Uterus (tissue), 3 donors: ENCODE measurements at regions not wholly inside any gene's neighbourhood (a gene's known extent, or its start where the extent isn't known, plus 50 kb on each side); places are given as distances from the start of the nearest gene placed in this dataset.
"Not testable (repeated sequence)": the region's sequence is repeated elsewhere in the genome, so short reads cannot be mapped to it uniquely, and the experiment has no call there.

Experiments used
- DNase-seq, 2 donors: peaks; one replicate each; pipeline ENCODE4 v3.0.0-alpha.2; 2019 to 2020
- H3K27ac ChIP-seq, 2 donors: fragments of 200-600 bp; sonication (generic); 1 replicate in 1 of 2; 2 replicates in 1 of 2; pipeline ENCODE4 v1.5.1; 2016 to 2018
- H3K27me3 ChIP-seq, 2 donors: fragments of 200-600 bp; sonication (generic); one replicate each; pipeline ENCODE4 v1.5.1; 2018 to 2019; ENCODE audit warnings: control low read depth in 1 of 2
- H3K36me3 ChIP-seq, 2 donors: fragments of 200-600 bp; sonication (generic); one replicate each; pipeline ENCODE4 v1.5.1; 2019; ENCODE audit warnings: control low read depth in 1 of 2
- H3K4me1 ChIP-seq, 2 donors: fragments of 200-600 bp; sonication (generic); one replicate each; pipeline ENCODE4 v1.5.1; 2018 to 2019; ENCODE audit warnings: control low read depth in 1 of 2
- H3K4me3 ChIP-seq, 2 donors: fragments of 200-600 bp; sonication (generic); 1 replicate in 1 of 2; 2 replicates in 1 of 2; pipeline ENCODE4 v1.5.1; 2018 to 2019; ENCODE audit warnings: mild to moderate bottlenecking in 1 of 2
- H3K9me3 ChIP-seq, 2 donors: fragments of 200-600 bp; sonication (generic); one replicate each; pipeline ENCODE4 v1.5.1; 2019; ENCODE audit warnings: control low read depth in 1 of 2
- CTCF ChIP-seq, 4 experiments: fragments of 200-600 bp in 2 of 4; fragments of 450-650 bp in 2 of 4; sonication (generic) in 2 of 4; IDR thresholded peaks; one replicate each; pipeline ENCODE4 v1.5.1; 2016 to 2019; ENCODE audit warnings: antibody characterized with exemption in 4 of 4, mild to moderate bottlenecking in 2 of 4, moderate library complexity in 1 of 4
- POLR2A ChIP-seq, 2 donors: fragments of 450-650 bp; IDR thresholded peaks; one replicate each; pipeline ENCODE4 v1.6.1; 2016; ENCODE audit warnings: antibody characterized with exemption in 2 of 2, mild to moderate bottlenecking in 1 of 2, moderate library complexity in 1 of 2
- intact Hi-C: fragments of 100-400 bp; cut with DNase I; formaldehyde crosslinking; loops from one replicate; pipeline ENCODE4 v1.15.1; 2023; ENCODE audit warnings: low total_unique reads
- donor health status: DM: yes; HTN: yes; CAD: no.

- Histone ChIP-seq H3K4me3 (no peak overlapping the region), H3K36me3 (no peaks in the 10 kb centered on the region), H3K9me3 (no peaks in the 10 kb centered on the region), H3K27ac (no peak overlapping the region), H3K4me1 (no peaks in the 10 kb centered on the region), H3K27me3 (no peaks in the 10 kb centered on the region)
- intact Hi-C loops = no loop called here
- no peak for DNase-seq
- TF ChIP-seq POLR2A (IDR thresholded peaks at IDR 0.05) (no peak), CTCF (IDR thresholded peaks at IDR 0.05) (no peak)
Measured at GRCh38 chr17:55983096-55983495, 170.2 kb upstream of the ANKFN1 start.

GRCh38 chr17:55986817-55987216 lies 166.5 kb upstream of the ANKFN1 start:
- H3K27me3 ChIP-seq = no peaks in the 10 kb centered on the region
- H3K27ac ChIP-seq = no peak overlapping the region
- no peaks in the 10 kb centered on the region for H3K9me3 ChIP-seq
- intact Hi-C loops = no loop called here
- H3K4me1 ChIP-seq = no peaks in the 10 kb centered on the region
- H3K36me3 ChIP-seq = no peaks in the 10 kb centered on the region
- no peak for TF ChIP-seq POLR2A (IDR thresholded peaks at IDR 0.05)
- no peak overlapping the region for H3K4me3 ChIP-seq
- DNase-seq = no peak

GRCh38 chr17:55988861-55989260 lies 164.4 kb upstream of the ANKFN1 start:
- TF ChIP-seq CTCF (IDR thresholded peaks at IDR 0.05) = no peak
- TF ChIP-seq POLR2A (IDR thresholded peaks at IDR 0.05) = no peak
- intact Hi-C loops = no loop called here
- Histone ChIP-seq H3K4me1 (no peaks in the 10 kb centered on the region), H3K4me3 (no peak overlapping the region), H3K9me3 (no peaks in the 10 kb centered on the region), H3K36me3 (no peaks in the 10 kb centered on the region), H3K27ac (no peak overlapping the region), H3K27me3 (no peaks in the 10 kb centered on the region)
- DNase-seq = no peak

GRCh38 chr17:55990332-55991006 lies 162.8 kb upstream of the ANKFN1 start:
- Histone ChIP-seq H3K36me3 (no peaks in the 10 kb centered on the region), H3K4me1 (no peaks in the 10 kb centered on the region), H3K27me3 (no peaks in the 10 kb centered on the region), H3K4me3 (no peak overlapping the region), H3K27ac (no peak overlapping the region), H3K9me3 (no peaks in the 10 kb centered on the region)
- intact Hi-C loops = no loop called here
- TF ChIP-seq CTCF (IDR thresholded peaks at IDR 0.05) = no peak
- TF ChIP-seq POLR2A (IDR thresholded peaks at IDR 0.05) = no peak
- no peak for DNase-seq

- intact Hi-C loops = no loop called here
- no peaks in the 10 kb centered on the region for H3K4me1 ChIP-seq
- no peaks in the 10 kb centered on the region for H3K36me3 ChIP-seq
- H3K9me3 ChIP-seq = peaks cover 0 to 3% of the 10 kb centered on the region in 2 donors
- DNase-seq = no peak
- no peak overlapping the region for H3K4me3 ChIP-seq
- H3K27ac ChIP-seq = no peak overlapping the region
- no peaks in the 10 kb centered on the region for H3K27me3 ChIP-seq
- TF ChIP-seq CTCF (IDR thresholded peaks at IDR 0.05) = no peak
- TF ChIP-seq POLR2A (IDR thresholded peaks at IDR 0.05) = no peak
Measured at GRCh38 chr17:55996826-55997225, 156.4 kb upstream of the ANKFN1 start.

GRCh38 chr17:56000411-56000810 lies 152.9 kb upstream of the ANKFN1 start:
- intact Hi-C loops = no loop called here
- H3K4me3 ChIP-seq = no peak overlapping the region
- H3K4me1 ChIP-seq = no peaks in the 10 kb centered on the region
- TF ChIP-seq CTCF (IDR thresholded peaks at IDR 0.05) (no peak), POLR2A (IDR thresholded peaks at IDR 0.05) (no peak)
- H3K27me3 ChIP-seq = no peaks in the 10 kb centered on the region
- no peak for DNase-seq
- H3K27ac ChIP-seq = no peak overlapping the region
- peaks cover 0 to 3% of the 10 kb centered on the region in 2 donors for H3K9me3 ChIP-seq
- no peaks in the 10 kb centered on the region for H3K36me3 ChIP-seq

GRCh38 chr17:56002656-56003055 lies 150.6 kb upstream of the ANKFN1 start:
- H3K4me3 ChIP-seq, H3K4me1 ChIP-seq, H3K27me3 ChIP-seq, H3K36me3 ChIP-seq, H3K9me3 ChIP-seq, intact Hi-C loops, DNase-seq, H3K27ac ChIP-seq: not testable (repeated sequence)
